ENCODE measurements at regions not wholly inside any gene's neighbourhood (a gene's known extent, or its start where the extent isn't known, plus 50 kb on each side); places are given as distances from the start of the nearest gene placed in this dataset.

DNA sequence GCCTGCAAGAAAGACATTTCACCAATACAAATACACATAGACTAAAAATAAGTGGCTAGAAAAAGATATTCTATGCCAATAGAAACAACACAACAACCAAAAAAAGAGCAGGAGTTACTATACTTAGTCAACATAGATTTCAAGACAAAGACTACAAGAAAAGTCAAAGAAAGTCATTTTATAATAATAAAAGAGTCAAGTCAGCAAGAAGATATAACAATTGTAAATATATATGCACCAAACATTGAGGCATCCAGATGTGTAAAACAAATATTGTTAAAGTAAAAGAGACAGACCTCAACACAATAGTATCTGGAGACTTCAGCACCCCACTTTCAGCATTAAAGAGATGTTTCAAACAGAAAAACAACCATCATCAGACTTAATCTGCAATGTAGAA, 104.6 kb downstream of the AMY1C start:
- no peak for DNase-seq (ENCODE audit: low read depth)
- no peak overlapping the region for H3K4me3 ChIP-seq (ENCODE audit: low read depth, low read length)

DNA sequence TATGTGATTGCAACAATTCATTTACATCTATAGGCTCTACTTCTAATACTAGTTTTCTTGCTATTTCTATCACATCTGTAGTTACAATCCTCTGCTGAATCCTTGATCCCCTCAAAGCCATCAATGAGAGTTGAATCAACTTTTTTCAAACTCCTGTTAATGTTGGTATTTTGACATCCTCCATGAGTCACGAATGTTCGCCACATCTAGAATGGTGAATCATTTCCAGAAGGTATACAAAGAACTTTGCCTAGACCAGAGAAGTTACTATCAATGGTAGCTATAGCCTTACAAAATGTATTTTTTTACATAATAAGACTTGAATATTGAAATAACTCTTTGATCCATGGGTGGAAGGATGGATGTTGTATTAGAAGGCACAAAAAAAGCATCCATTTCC, 110.0 kb downstream of the AMY1C start:
- DNase-seq (ENCODE audit: low read depth) = no peak
- no peak overlapping the region for H3K4me3 ChIP-seq (ENCODE audit: low read depth, low read length)

DNA sequence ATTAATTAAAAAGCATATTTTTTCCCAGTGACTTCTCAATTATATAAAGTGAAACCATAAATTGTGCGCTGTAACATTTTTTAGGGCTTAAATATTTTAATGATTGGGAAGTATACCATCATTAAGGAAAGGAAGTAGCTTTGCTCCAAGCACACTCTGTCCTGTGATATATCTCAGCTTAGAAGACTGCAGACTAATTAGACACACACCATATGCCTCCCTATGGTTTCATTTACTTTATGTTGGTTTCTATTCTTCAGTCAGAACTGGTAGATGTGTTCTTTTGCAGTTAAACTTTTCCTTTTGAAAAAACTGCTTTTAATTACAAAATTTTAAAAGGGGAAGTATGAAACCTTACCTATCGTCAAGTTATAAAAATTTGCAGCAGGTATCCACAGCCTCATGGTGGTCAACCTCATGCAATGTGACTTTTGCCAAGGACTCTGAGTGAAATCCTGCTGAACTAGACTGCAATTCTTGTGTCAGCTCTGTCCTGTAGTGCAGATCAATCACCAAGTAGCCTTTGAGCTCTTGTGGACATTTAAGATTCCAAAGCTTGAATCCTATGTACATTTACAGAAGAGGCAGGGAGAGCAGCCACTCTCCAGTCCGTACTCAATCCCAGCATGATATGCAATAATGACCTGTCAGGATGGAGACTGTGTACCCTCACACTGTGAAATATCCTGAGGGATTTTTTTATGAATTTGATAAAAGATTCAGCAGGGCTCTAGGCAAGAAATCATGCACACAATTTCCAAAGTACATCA, 149.1 kb downstream of the AMY1C start:
- H3K4me3 ChIP-seq (ENCODE audit: low read depth, low read length) = no peak overlapping the region
- DNase-seq (ENCODE audit: low read depth) = no peak

DNA sequence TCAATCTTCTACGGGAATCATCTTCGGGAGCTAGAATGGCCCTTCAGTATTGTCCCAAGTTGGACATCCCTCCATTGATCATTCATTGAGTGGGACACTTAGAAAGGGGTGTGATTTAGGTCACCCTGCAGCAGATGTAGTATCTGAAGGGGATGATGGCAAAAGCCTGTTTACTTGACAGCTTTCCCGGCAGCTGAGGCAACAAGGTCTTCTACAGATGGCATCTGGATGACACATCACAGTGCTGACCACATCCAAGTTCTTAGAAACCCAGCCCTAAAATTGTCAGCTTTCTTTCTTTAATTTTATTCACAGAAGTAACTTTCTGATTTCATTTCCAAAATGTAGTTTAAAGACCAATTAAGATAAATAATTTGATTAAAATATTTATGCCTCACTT, 150.3 kb downstream of the AMY1C start:
- no peak for DNase-seq (ENCODE audit: low read depth)
- no peak overlapping the region for H3K4me3 ChIP-seq (ENCODE audit: low read depth, low read length)

DNA sequence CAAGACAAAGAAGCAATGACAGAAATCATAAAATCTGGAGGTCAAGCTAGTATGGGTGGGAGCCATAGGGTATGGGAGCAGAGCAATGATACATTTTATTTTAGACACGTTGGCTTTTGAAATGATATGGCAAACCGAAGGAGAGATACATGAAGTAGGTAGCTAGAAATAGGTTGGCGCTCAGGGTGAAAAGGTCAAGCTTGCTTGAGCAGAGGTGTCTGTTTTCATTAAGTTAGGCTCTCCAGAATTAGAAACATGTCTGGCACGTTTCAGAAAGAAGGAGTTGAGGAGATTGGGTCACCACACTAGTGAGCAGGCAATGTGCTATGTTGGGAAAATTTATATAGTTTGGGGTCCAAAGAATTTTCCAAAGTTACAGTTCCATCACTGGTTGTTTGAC, 151.4 kb downstream of the AMY1C start:
- H3K4me3 ChIP-seq (ENCODE audit: low read depth, low read length) = no peak overlapping the region
- DNase-seq (ENCODE audit: low read depth) = no peak

DNA sequence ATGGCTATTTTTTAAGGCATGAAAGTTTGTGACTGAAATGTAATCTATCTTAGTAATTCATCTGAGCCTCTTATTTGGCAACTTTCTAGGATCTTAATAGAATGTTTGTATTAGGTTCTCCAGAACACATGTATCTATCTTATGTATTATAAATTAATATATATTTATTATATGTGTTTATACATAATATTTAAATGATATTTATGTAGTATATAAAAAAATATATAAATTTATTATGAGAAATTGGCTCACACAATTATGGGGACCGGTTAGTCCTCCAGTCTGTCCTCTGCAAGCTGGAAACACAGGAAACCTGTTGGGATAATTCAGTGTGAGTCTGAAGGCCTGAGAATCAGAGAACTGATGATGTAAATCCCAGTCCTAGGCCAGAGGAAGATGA, 155.7 kb downstream of the AMY1C start:
- no peak overlapping the region for H3K4me3 ChIP-seq (ENCODE audit: low read depth, low read length)
- DNase-seq (ENCODE audit: low read depth) = no peak

DNA sequence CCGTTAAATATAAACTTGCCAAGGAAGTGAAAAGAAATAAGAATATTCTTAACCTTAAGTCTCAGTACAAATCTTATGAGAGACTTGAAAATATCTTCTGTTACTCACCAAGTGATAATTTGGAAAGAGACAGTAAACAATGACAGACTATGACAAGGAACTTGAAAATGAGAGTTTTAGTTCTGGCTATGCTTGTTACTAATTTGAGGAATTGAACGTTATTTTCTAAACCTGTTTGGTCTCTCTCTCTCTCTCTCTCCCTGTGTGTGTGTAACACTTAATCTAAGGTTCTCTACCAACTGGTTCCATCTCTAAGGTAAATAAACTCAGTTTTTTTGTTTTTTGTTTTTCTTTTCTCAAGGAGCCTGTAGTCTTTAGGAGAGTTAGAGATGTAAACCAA, 161.8 kb downstream of the AMY1C start:
- H3K4me3 ChIP-seq (ENCODE audit: low read depth, low read length) = no peak overlapping the region
- DNase-seq (ENCODE audit: low read depth) = no peak

DNA sequence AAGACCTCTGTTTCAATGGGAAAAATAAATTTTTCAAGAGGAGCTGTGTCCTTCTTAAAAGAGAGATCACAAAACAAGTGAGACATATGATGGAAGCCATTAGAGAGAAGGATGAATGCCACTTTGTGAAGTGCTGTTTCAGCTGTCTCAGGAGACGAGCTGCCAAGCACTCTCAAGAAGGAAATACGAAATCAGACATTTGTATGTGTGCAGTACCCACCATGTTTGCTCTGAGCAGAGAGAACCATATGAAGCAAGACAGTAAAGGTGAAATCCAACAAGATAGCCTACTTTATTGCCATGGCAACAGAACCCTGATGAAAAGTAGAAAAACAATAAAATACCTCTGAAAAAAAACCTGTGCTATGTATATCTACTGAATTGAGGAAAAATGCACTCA, 168.1 kb downstream of the AMY1C start:
- H3K4me3 ChIP-seq (ENCODE audit: low read depth, low read length) = no peak overlapping the region

DNA sequence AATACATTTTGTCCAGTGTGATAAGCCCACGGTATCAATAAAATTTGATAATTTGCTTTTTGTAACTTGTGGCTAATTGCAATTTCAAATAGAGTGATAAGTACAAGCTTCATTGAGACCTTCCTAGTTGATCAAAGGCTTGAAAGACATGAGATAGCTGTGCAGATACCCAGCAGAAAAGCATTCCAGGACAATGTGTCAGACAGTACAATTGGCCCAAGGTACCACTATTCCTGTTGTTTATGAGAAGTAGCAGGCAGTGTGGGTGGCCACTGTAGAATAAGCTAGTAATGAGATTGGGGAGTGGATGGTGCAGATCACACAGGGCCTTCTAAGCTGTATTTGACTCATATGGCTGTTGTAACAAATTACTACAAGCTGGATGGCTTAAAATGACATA, 182.2 kb downstream of the AMY1C start:
- H3K4me3 ChIP-seq (ENCODE audit: low read depth, low read length) = no peak overlapping the region
- no peak for DNase-seq (ENCODE audit: low read depth)

More for the DNA sequence above, 168.1 kb downstream of the AMY1C start:
- no peak for DNase-seq (ENCODE audit: low read depth)

DNA sequence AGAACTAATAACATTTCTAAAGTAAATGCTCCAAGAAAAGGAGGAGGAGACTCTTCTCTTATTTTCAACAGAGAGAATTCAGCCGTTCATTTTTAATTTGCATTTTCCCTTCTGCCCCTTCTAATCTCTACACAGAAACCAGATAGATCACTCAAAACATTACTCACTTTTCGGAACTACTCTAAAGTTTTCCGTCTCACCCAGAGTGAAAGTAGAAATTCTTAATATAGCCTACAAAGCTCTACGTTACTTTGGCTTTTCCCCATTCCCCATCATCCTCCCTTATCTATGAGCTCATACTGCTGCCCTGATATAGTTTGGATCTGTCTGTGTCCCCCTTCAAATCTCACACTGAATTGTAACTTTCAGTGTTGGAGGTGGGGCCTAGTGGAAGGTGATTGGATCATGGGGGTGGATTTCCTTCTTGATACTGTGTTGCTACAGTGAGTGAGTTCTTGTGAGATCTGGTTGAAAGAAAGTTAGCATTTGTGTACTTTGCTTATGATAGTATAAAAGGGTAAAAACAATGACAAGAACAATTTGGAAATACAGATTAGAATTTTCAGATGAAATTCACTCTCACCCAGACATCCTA, 188.2 kb downstream of the AMY1C start:
- no peak for DNase-seq (ENCODE audit: low read depth)
- no peak overlapping the region for H3K4me3 ChIP-seq (ENCODE audit: low read depth, low read length)

DNA sequence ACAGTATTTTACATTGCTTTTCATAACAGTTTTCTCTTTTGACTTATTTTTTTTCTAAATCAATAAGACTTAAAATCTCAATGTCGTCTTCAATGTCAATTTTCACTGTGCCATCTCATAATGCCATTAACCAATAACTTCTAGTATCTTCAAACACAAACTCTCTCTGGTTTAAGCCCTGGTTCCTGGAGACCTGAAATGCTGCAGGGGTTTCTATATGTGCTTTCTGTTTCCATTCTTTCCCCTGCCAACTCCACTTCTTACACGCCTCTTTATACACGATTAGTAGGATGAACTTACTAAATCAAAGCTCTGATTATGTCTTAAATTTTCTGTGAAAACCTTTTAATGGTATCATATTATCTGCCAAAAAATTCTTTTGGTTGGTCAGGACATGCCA, 191.4 kb downstream of the AMY1C start:
- no peak for DNase-seq (ENCODE audit: low read depth)
- H3K4me3 ChIP-seq (ENCODE audit: low read depth, low read length) = no peak overlapping the region

DNA sequence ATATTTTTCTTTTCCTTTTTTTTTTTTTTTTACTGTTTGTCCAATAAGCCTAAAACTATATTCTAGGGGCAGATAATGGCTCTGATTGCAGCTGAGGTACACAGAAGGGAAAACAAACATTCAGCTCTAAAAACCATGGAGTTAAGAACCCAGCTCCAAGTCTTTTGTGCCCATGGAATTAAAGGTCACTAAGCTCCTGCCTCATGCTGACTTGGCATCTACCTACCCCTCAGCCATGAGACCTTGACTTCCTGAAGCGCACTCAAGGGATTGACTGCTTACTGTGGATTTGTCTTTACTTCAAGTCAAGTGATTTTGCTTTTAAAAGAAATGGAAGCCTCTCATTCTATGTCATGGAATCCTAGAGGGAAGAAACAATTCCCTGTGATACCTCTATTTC, 192.3 kb downstream of the AMY1C start:
- no peak for DNase-seq (ENCODE audit: low read depth)
- H3K4me3 ChIP-seq (ENCODE audit: low read depth, low read length) = no peak overlapping the region

DNA sequence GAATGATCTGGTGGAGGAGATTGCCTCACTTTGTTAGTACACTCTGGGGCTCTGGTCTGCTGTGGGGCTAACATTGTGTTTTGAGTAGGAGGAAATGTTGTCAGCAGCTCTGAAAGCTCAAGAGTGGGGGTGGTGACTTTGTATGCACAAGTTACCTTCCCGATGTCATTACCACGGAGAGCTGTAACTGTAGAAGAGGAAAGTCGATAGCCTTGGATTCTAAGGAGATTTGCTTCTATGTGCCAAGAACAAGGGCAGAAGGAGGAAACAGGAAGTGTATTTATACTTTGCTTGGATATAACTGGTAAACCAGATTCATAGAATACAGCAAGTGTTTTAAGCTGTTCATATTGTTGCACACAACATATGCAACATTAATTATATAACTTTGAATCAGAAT, 196.1 kb downstream of the AMY1C start:
- H3K4me3 ChIP-seq (ENCODE audit: low read depth, low read length) = no peak overlapping the region
- DNase-seq (ENCODE audit: low read depth) = no peak

DNA sequence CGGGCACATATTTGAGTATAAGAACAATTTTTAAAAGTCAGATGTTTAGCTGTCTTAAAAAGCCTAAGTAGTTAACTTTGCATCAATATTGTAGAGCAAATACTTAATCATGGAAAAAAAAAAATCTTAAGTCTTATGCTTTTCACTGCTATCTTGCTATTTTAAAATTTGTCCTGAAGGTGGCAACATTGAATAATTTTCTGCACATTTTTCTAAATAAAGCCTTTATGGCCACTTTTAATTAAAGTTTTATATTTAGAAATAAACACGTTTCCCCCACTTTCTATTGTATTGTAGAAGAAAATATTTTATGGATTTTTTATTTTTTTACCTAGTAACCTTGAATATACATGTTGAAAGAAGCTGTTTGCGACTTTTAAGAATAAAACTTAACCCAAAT, 198.8 kb downstream of the AMY1C start:
- no peak overlapping the region for H3K4me3 ChIP-seq (ENCODE audit: low read depth, low read length)
- DNase-seq (ENCODE audit: low read depth) = no peak

DNA sequence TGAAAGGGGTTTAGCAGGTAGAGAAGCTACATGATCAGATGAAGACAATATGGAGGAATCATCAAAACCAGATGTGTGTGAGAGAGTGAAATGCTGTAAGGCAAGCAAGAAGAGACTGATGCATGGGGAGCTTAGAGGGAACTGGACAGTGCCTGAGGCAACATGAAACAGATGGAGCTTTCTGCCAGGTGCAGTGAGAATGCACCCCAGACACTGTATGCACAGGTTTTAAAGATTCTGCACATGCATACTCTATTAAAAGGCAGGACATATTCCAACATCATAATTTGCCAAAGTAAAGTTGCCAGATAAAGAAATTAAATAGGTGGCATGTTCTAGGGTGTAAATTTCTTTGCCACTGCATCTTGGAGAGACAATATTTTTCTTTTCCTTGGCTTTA, 200.1 kb downstream of the AMY1C start:
- H3K4me3 ChIP-seq (ENCODE audit: low read depth, low read length) = no peak overlapping the region
- no peak for DNase-seq (ENCODE audit: low read depth)

DNA sequence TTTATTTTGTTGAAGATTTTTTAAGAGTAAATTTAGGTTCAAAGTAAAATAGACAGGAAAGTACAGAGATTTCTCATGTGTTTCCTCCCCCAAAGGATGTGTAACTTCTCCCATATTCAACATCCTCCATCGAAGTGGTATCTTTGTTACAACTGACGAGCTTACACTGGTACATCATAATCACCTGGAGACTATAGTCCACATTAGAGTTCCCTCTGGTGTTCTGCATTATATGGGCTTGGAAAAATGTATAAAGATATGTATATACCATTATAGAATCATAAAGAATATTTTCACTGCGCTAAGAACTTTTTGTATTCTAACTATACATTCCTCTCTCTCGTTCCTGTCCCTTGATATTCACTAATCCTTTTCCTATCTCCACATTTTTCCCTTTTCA, 203.7 kb downstream of the AMY1C start:
- no peak for DNase-seq (ENCODE audit: low read depth)

DNA sequence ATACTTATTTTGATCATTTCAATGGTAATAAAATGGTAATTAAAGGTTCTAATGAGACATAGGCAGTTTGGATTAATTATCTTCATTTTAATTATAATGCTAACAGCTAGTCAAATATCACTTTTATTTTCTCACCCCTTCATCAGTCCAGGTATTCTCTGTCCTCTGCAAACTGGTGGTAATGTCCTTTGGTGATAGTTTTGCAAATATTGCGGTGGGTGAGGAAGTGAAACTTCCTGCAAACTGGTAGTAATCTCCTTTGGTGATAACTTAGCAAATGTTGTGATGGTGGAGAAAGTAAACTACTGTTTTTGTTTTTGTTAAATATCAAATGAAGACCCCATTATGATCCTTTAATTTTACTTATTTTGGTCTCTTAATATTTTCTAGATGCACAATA, 209.0 kb downstream of the AMY1C start:
- no peak for DNase-seq (ENCODE audit: low read depth)
- H3K4me3 ChIP-seq (ENCODE audit: low read depth, low read length) = no peak overlapping the region

More for the DNA sequence above, 203.7 kb downstream of the AMY1C start:
- H3K4me3 ChIP-seq (ENCODE audit: low read depth, low read length) = no peak overlapping the region

DNA sequence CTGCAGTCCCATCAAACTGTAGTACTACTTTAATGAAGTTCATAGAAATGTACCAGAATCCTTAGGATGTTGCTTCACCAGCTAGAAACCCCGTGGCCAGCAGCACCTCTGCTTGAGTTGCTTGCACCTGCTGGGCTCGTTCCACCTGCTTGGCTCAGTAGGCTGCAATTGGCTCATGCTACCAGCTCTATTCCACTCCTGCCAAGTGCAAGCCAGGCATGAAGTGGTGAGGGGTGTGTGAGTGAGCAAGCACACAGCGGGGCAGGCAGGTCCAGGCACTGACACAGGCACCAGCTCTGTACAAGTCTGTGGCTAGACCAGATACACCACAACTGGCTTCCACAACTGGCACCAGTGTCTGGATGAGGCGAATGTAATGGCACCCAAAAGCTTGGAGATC, 209.9 kb downstream of the AMY1C start:
- no peak overlapping the region for H3K4me3 ChIP-seq (ENCODE audit: low read depth, low read length)
- no peak for DNase-seq (ENCODE audit: low read depth)

DNA sequence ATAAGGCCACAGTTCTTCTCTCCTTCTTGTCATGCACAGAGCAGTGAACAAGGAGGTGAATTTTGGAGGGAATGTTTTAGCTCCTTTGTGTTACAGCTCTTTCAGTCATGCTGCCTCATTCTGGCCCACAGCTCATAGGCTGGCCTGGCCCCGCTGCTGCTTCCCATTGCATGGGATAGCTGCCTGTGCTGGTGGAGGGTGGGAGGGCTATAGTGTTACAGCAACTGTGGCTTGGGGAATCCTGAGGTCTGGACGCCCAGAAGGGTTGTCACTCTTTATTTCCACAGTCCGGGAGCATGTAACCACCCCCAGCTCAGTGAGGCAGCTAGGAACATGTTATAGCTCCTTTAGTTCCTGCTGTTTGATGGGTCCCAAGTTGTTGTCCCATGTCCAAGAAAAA, 210.3 kb downstream of the AMY1C start:
- no peak for DNase-seq (ENCODE audit: low read depth)
- H3K4me3 ChIP-seq (ENCODE audit: low read depth, low read length) = no peak overlapping the region

DNA sequence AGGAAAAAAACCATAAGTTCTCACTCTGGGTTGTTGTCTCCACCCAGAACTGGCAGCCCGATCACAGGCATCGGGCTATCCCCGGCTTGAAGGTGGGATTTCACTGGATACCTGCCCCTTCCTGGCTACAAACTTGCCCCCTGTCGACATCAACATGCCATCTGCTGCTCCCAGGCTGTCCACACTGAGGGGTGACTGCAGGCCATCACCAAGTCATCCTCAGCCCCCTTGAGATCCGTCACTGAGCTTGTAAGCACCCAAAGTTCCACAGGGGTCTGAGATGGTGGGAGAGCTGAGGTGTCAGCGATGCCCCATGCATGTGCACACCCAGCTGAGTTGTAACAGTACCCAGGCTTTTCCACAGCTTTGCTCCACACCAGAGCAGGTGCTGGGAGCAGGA, 211.0 kb downstream of the AMY1C start:
- no peak overlapping the region for H3K4me3 ChIP-seq (ENCODE audit: low read depth, low read length)
- no peak for DNase-seq (ENCODE audit: low read depth)

DNA sequence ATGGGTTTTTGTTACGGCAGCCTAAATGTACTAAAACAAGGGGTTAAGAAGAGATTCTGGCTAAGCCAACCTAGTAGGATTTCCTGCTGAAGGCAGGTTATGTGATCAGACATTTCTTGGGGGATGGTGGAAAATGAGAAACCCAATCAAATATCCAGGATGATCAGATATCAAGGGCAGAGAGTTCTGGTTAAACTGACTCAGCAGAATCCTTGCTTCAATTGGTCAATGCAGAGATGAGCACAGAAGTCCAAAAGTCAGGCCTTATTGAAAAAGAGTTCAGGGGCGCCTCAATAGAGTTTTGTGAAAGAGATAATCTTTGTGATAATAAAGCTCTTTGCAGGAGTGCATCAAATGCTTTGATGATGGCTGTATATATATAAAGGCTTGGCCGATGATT, 237.1 kb downstream of the AMY1C start:
- DNase-seq (ENCODE audit: low read depth) = no peak
- H3K4me3 ChIP-seq (ENCODE audit: low read depth, low read length) = no peak overlapping the region

All from skeletal muscle cell (primary cell).